ENCODE measurements at regions not wholly inside any gene's neighbourhood (a gene's known extent, or its start where the extent isn't known, plus 50 kb on each side); places are given as distances from the start of the nearest gene placed in this dataset.

DNA sequence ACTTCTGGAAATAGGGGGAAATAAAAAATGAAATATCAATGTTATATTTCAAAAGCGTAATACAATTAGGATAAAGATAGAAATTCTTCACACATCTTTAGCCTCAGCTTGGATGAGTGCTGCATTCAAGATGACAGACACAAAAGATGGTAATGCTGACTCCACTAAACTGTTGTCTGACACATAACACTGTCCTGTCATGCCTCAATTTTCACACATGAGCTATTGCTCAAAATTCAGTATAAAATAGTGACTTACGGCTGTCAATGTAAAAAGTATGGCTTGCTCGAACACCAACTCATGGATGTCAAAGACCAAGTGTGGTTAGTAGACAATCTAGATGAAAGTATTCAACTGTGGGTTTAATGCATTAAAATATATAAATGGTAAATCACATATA is 94.5 kb downstream of the KLF12 start:
- Mint-ChIP-seq H3K4me1 (no peaks in the 10 kb centered on the region), H3K27ac (no peak overlapping the region), H3K9me3 (peaks cover 0 to 4% (median 0%) of the 10 kb centered on the region in 7 donors), H3K27me3 (ENCODE audit: low read depth in 3 of 3) (peaks cover 0 to 2% (median 1%) of the 10 kb centered on the region in 3 donors), H3K4me3 (no peak overlapping the region), H3K36me3 (no peaks in the 10 kb centered on the region)
- H2AFZ ChIP-seq (ENCODE audit: insufficient read depth, low read depth, low read length, poor library complexity, severe bottlenecking): no peak overlapping the region
- H3K27ac ChIP-seq (ENCODE audit: low read depth in 1 of 2, low read length in 2 of 2): no peak overlapping the region
- H3K9me3 ChIP-seq (replicated peaks in 1 of 2; ENCODE audit: control insufficient read depth in 1 of 2, insufficient read depth in 1 of 2, low read length in 2 of 2): peaks cover 0 to 3% of the 10 kb centered on the region in 2 donors
- H3K36me3 ChIP-seq (replicated peaks in 1 of 2; ENCODE audit: control insufficient read depth in 1 of 2, insufficient read depth in 2 of 2, low read length in 2 of 2): no peaks in the 10 kb centered on the region
- H3K4me1 ChIP-seq (ENCODE audit: control insufficient read depth in 1 of 2, insufficient read depth in 2 of 2, low read length in 2 of 2): no peaks in the 10 kb centered on the region
- intact Hi-C loops (cut with micrococcal nuclease): no loop called here
- no peaks in the 10 kb centered on the region for H4K20me1 ChIP-seq (ENCODE audit: insufficient read depth, low read length)
- no peaks in the 10 kb centered on the region for H3K79me2 ChIP-seq (ENCODE audit: insufficient read depth, low read length)
- no CpG with 5 or more reads among the region's 3 CpGs for WGBS (ENCODE audit: insufficient coverage)
- H3K4me2 ChIP-seq (replicated peaks; ENCODE audit: extremely low read depth, low read length, poor library complexity, severe bottlenecking): no peak overlapping the region
- H3K27me3 ChIP-seq (ENCODE audit: control insufficient read depth in 2 of 2, insufficient read depth in 2 of 2, low read length in 2 of 2): no peaks in the 10 kb centered on the region
- H3K9ac ChIP-seq (ENCODE audit: insufficient read depth, low read length, poor library complexity, severe bottlenecking): no peak overlapping the region
- TF ChIP-seq, protein P1, sequence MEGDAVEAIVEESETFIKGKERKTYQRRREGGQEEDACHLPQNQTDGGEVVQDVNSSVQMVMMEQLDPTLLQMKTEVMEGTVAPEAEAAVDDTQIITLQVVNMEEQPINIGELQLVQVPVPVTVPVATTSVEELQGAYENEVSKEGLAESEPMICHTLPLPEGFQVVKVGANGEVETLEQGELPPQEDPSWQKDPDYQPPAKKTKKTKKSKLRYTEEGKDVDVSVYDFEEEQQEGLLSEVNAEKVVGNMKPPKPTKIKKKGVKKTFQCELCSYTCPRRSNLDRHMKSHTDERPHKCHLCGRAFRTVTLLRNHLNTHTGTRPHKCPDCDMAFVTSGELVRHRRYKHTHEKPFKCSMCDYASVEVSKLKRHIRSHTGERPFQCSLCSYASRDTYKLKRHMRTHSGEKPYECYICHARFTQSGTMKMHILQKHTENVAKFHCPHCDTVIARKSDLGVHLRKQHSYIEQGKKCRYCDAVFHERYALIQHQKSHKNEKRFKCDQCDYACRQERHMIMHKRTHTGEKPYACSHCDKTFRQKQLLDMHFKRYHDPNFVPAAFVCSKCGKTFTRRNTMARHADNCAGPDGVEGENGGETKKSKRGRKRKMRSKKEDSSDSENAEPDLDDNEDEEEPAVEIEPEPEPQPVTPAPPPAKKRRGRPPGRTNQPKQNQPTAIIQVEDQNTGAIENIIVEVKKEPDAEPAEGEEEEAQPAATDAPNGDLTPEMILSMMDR (IDR thresholded peaks at IDR 0.05): no peak
- no peak overlapping the region for H3K4me3 ChIP-seq (replicated peaks in 1 of 3; ENCODE audit: low read depth in 2 of 3, low read length in 3 of 3)
- DNase-seq: no peak

DNA sequence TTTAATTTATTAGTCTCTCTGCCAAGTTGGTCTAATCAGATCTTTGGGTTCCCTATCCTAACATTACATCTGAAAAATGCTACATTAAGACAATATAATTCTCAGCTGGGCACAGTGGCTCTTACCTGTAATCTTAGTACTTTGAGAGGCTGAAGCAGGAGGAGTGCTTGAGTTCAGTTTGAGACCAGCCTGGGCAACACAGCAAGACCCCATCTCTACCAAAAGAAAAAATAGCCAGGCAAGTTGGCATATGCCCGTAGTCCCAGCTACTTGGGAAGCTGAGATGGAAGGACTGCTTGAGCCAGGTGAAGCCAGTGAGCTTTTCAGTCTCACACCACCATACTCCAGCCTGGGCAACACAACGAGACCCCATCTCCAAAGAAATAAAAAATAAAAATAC is 95.0 kb downstream of the KLF12 start:
- H3K4me3 Mint-ChIP-seq: no peak overlapping the region
- Histone ChIP-seq H3K4me2 (replicated peaks; ENCODE audit: extremely low read depth, low read length, poor library complexity, severe bottlenecking) (no peak overlapping the region), H2AFZ (ENCODE audit: insufficient read depth, low read depth, low read length, poor library complexity, severe bottlenecking) (no peak overlapping the region), H3K9me3 (replicated peaks in 1 of 2; ENCODE audit: control insufficient read depth in 1 of 2, insufficient read depth in 1 of 2, low read length in 2 of 2) (peaks cover 0 to 3% of the 10 kb centered on the region in 2 donors), H3K79me2 (ENCODE audit: insufficient read depth, low read length) (no peaks in the 10 kb centered on the region), H3K4me3 (replicated peaks in 1 of 3; ENCODE audit: low read depth in 2 of 3, low read length in 3 of 3) (no peak overlapping the region), H3K27ac (ENCODE audit: low read depth in 1 of 2, low read length in 2 of 2) (no peak overlapping the region), H3K4me1 (ENCODE audit: control insufficient read depth in 1 of 2, insufficient read depth in 2 of 2, low read length in 2 of 2) (no peaks in the 10 kb centered on the region), H3K9ac (ENCODE audit: insufficient read depth, low read length, poor library complexity, severe bottlenecking) (no peak overlapping the region), H3K27me3 (ENCODE audit: control insufficient read depth in 2 of 2, insufficient read depth in 2 of 2, low read length in 2 of 2) (no peaks in the 10 kb centered on the region), H3K36me3 (replicated peaks in 1 of 2; ENCODE audit: control insufficient read depth in 1 of 2, insufficient read depth in 2 of 2, low read length in 2 of 2) (no peaks in the 10 kb centered on the region), H4K20me1 (ENCODE audit: insufficient read depth, low read length) (no peaks in the 10 kb centered on the region)
- no peaks in the 10 kb centered on the region for H3K4me1 Mint-ChIP-seq
- no peaks in the 10 kb centered on the region for H3K36me3 Mint-ChIP-seq
- WGBS (ENCODE audit: insufficient coverage): 100% methylated on average over 1 of the region's 2 CpGs
- TF ChIP-seq, protein P1 (IDR thresholded peaks at IDR 0.05): no peak
- H3K27me3 Mint-ChIP-seq (ENCODE audit: low read depth in 3 of 3): peaks cover 0 to 2% (median 1%) of the 10 kb centered on the region in 3 donors
- intact Hi-C loops (cut with micrococcal nuclease): no loop called here
- DNase-seq: no peak
- H3K9me3 Mint-ChIP-seq: peaks cover 0 to 4% (median 0%) of the 10 kb centered on the region in 7 donors
- no peak overlapping the region for H3K27ac Mint-ChIP-seq

Measured in CD14-positive monocyte (primary cell).